NCI-H2171 treated with DMSO at 0.1 percent for 48 hours (cell line): ENCODE measurements at regions not wholly inside any gene's neighbourhood (a gene's known extent, or its start where the extent isn't known, plus 50 kb on each side); places are given as distances from the start of the nearest gene placed in this dataset.
"Not testable (repeated sequence)": the region's sequence is repeated elsewhere in the genome, so short reads cannot be mapped to it uniquely, and the experiment has no call there.

Source experiments
- DNase-seq: peaks from one replicate; lab custom pipeline; 2025; lab: John Stamatoyannopoulos, UW

GRCh38 chr3:15851735-15852134, 54.0 kb upstream of the ANKRD28 start:
- no peak for DNase-seq

- DNase-seq: peak; percentile 34
These were observed 61.0 kb upstream of the ANKRD28 start for GRCh38 chr3:15858547-15859506.

GRCh38 chr3:15859507-15860013, 61.8 kb upstream of the ANKRD28 start:
- peak; percentile 79 for DNase-seq

GRCh38 chr3:15860014-15860934, 62.5 kb upstream of the ANKRD28 start:
- peak; percentile 77 for DNase-seq

- peak; percentile 20 for DNase-seq
These were observed 63.4 kb upstream of the ANKRD28 start for GRCh38 chr3:15861163-15861562.

- no peak for DNase-seq
These were observed 75.0 kb upstream of the ANKRD28 start for GRCh38 chr3:15872807-15873206.

GRCh38 chr3:15873415-15873814, 75.6 kb upstream of the ANKRD28 start:
- no peak for DNase-seq

- no peak for DNase-seq
These were observed 77.4 kb upstream of the ANKRD28 start for GRCh38 chr3:15875016-15875689.

GRCh38 chr3:15876669-15877068, 78.9 kb upstream of the ANKRD28 start:
- no peak for DNase-seq

GRCh38 chr3:15877813-15878212, 80.0 kb upstream of the ANKRD28 start:
- DNase-seq: no peak

- not testable (repeated sequence) for DNase-seq
These were observed 82.0 kb upstream of the ANKRD28 start for GRCh38 chr3:15879787-15880186.

GRCh38 chr3:15882577-15882976, 84.8 kb upstream of the ANKRD28 start:
- DNase-seq: no peak

GRCh38 chr3:15884132-15884531, 86.4 kb upstream of the ANKRD28 start:
- no peak for DNase-seq

GRCh38 chr3:15886521-15886920, 88.7 kb upstream of the ANKRD28 start:
- DNase-seq: no peak

GRCh38 chr3:15887261-15887660, 89.5 kb upstream of the ANKRD28 start:
- DNase-seq: no peak

GRCh38 chr3:15889936-15890335, 92.2 kb upstream of the ANKRD28 start:
- DNase-seq: no peak

- no peak for DNase-seq
These were observed 94.8 kb upstream of the ANKRD28 start for GRCh38 chr3:15892311-15893227.

- no peak for DNase-seq
These were observed 96.6 kb upstream of the ANKRD28 start for GRCh38 chr3:15894382-15894781.

GRCh38 chr3:15896500-15896899, 98.7 kb upstream of the ANKRD28 start:
- DNase-seq: no peak

GRCh38 chr3:15899388-15899787, 101.6 kb upstream of the ANKRD28 start:
- peak; percentile 2 for DNase-seq

GRCh38 chr3:15903164-15903563, 105.4 kb upstream of the ANKRD28 start:
- no peak for DNase-seq
